GM10266 (cell line): ENCODE measurements at regions not wholly inside any gene's neighbourhood (a gene's known extent, or its start where the extent isn't known, plus 50 kb on each side); places are given as distances from the start of the nearest gene placed in this dataset.
"Not testable (repeated sequence)": the region's sequence is repeated elsewhere in the genome, so short reads cannot be mapped to it uniquely, and the experiment has no call there.

Experiments used
- DNase-seq: peaks from one replicate; pipeline ENCODE4 v3.0.0; 2012; ENCODE audit errors: extremely low spot score
- CTCF ChIP-seq: IDR thresholded peaks from 2 replicates; pipeline ENCODE4 v1.5.1; 2012; ENCODE audit warnings: mild to moderate bottlenecking, low read depth; ENCODE audit not compliant: control insufficient read depth, insufficient read depth; ENCODE audit errors: missing control alignments

- no peak for TF ChIP-seq CTCF
- no peak for DNase-seq
Measured at GRCh38 chr13:80161896-80162295, 179.0 kb downstream of the SPRY2 start.

GRCh38 chr13:80161219-80161618 lies 179.7 kb downstream of the SPRY2 start:
- TF ChIP-seq CTCF: no peak
- no peak for DNase-seq

- no peak for TF ChIP-seq CTCF
- no peak for DNase-seq
Measured at GRCh38 chr13:80160110-80160509, 180.8 kb downstream of the SPRY2 start.

- no peak for DNase-seq
- TF ChIP-seq CTCF: no peak
Measured at GRCh38 chr13:80157261-80157932, 183.5 kb downstream of the SPRY2 start.

GRCh38 chr13:80152142-80152541 lies 188.8 kb downstream of the SPRY2 start:
- not testable (repeated sequence) for DNase-seq

- DNase-seq: no peak
Measured at GRCh38 chr13:80151016-80151415, 189.9 kb downstream of the SPRY2 start.

GRCh38 chr13:80149736-80150135 lies 191.2 kb downstream of the SPRY2 start:
- DNase-seq: no peak
- TF ChIP-seq CTCF: no peak

More at GRCh38 chr13:80151016-80151415, 189.9 kb downstream of the SPRY2 start:
- TF ChIP-seq CTCF: no peak

GRCh38 chr13:80145171-80145690 lies 195.7 kb downstream of the SPRY2 start:
- no peak for DNase-seq
- no peak for TF ChIP-seq CTCF
